HG03060 (cell line): ENCODE measurements at regions not wholly inside any gene's neighbourhood (a gene's known extent, or its start where the extent isn't known, plus 50 kb on each side); places are given as distances from the start of the nearest gene placed in this dataset.

Experiments used
- ATAC-seq: cut with Tn5 transposase; IDR thresholded peaks from one replicate; pipeline ENCODE4 v1.9.1; 2021; ENCODE audit warnings: low read depth, moderate number of reproducible peaks; ENCODE audit not compliant: unreplicated experiment

DNA sequence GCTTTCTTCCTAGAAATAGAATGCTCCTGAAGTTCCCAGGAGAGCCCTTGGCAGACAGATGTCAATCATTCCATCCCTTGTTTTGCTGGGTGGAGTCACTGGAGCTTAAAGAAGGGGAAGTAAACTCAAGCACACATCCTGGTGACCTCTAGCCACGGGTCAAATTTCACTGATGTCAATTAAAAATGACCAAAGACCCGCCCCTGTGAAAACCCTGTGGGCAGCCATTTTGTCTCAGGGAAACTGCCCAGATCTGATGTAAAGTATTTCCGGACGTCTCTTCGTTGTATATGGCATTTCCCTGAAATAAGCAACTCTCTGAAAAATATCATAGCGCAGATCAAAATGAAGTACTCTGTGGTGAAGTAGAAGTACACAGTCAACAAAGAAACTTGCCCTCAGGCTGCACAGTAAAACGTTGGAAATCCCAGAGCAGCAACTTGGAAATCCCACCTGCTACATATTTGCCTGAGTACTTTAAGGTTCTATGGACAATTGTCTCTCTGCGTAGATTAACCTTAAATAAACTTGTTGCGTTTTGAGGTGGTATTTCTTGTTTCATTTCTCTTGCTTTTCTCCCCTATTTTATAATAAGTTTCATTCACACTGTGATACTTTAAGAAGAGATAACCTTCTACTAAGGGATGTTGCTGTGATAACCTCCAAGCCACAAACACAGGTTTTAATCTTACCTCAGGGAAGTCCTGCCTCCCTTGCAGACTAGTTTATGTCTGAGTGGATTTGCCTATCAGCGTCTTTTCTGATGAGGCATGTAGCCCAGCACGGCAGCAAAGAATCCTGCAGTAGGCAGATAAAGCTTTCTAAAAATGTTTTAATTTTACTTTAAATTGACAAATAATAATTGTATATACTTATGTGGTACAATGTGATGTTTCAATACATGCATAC, 60.9 kb upstream of the PIP5K1B start:
- ATAC-seq: peak; percentile 42

DNA sequence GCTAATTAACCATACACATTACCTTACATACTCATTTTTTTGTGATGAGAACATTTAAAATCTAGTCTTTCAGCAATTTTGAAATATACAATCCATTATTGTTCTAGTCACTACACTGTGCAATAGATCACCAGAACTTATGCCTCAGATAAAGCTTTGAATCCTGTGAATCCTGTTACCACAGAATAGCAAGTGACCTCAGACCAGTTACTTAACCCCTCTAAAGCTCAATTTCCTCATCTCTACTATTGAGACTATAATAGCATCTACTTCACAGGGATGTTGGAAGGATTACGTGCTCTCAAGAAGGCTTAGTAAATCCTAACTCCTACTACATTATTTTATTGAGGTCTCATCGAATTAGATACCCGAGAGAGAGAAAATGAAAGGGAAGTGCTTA, 60.2 kb upstream of the PIP5K1B start:
- ATAC-seq: no peak

DNA sequence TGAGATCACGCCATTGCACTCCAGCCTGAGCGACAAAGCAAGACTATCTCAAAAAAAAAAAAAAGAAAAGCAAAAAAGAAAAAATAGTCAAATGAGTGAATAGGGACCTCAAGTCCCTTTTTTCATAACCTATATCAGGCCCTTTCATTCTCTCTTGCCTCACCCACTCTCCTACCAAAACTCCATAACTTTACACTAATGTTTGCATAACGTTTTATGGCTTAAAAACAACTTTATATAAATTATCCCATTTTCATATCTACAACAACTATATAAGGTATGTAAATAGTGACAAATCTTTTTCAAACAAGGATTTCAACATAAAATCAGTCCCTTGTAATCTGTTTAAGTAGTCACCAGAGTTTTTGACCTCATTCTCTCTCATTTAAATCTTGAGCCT, 56.9 kb upstream of the PIP5K1B start:
- ATAC-seq: no peak

DNA sequence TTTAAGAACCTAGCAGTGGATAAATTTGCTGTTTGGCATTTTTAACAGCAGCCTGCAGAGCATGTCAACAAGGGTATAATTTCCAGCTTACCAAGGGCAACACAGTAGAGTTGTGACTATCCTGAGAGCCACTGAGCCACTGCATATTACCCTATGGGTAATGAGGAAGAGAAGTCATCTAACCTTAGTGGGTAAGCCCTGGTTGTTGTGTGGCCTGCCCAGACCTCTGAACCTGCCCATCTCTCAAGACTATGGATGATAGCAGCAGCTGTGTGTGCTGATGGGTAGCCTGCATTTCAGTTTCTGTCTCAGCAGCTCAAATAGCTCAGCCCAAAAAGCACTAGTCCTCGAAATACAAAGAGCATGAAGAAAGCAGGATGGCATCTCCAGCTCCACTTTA, 56.1 kb upstream of the PIP5K1B start:
- no peak for ATAC-seq

GRCh38 chr9:68651280-68651893, 53.7 kb upstream of the PIP5K1B start:
- ATAC-seq: no peak

- peak; percentile 53 for ATAC-seq
Observed at GRCh38 chr9:68653141-68653595, 51.9 kb upstream of the PIP5K1B start.

GRCh38 chr9:68654075-68654474, 51.0 kb upstream of the PIP5K1B start:
- no peak for ATAC-seq
